GM18499 (cell line): ENCODE measurements at regions not wholly inside any gene's neighbourhood (a gene's known extent, or its start where the extent isn't known, plus 50 kb on each side); places are given as distances from the start of the nearest gene placed in this dataset.
"Not testable (repeated sequence)": the region's sequence is repeated elsewhere in the genome, so short reads cannot be mapped to it uniquely, and the experiment has no call there.

ENCODE experiments used
- ATAC-seq: cut with Tn5 transposase; IDR thresholded peaks from one replicate; pipeline ENCODE4 v1.9.1; 2021; ENCODE audit warnings: moderate number of reproducible peaks; ENCODE audit not compliant: insufficient read depth, unreplicated experiment

- ATAC-seq: no peak
Observed at GRCh38 chr17:71192848-71193247, 928.0 kb upstream of the SOX9 start.

GRCh38 chr17:71200597-71200996, 920.2 kb upstream of the SOX9 start:
- ATAC-seq: no peak

- ATAC-seq: no peak
Observed at GRCh38 chr17:71201639-71202038, 919.2 kb upstream of the SOX9 start.

GRCh38 chr17:71202449-71202848, 918.4 kb upstream of the SOX9 start:
- no peak for ATAC-seq

GRCh38 chr17:71203953-71204352, 916.9 kb upstream of the SOX9 start:
- no peak for ATAC-seq

GRCh38 chr17:71205951-71206350, 914.9 kb upstream of the SOX9 start:
- ATAC-seq: not testable (repeated sequence)

GRCh38 chr17:71208111-71208704, 912.6 kb upstream of the SOX9 start:
- ATAC-seq: no peak

- ATAC-seq: no peak
Observed at GRCh38 chr17:71213936-71214335, 906.9 kb upstream of the SOX9 start.

GRCh38 chr17:71217769-71218168, 903.1 kb upstream of the SOX9 start:
- no peak for ATAC-seq

- ATAC-seq: no peak
Observed at GRCh38 chr17:71224824-71225575, 895.8 kb upstream of the SOX9 start.

- no peak for ATAC-seq
Observed at GRCh38 chr17:71227841-71228240, 893.0 kb upstream of the SOX9 start.

- ATAC-seq: no peak
Observed at GRCh38 chr17:71229070-71229469, 891.8 kb upstream of the SOX9 start.

- ATAC-seq: no peak
Observed at GRCh38 chr17:71232801-71233559, 887.8 kb upstream of the SOX9 start.

- no peak for ATAC-seq
Observed at GRCh38 chr17:71234349-71234748, 886.5 kb upstream of the SOX9 start.

GRCh38 chr17:71237903-71238538, 882.8 kb upstream of the SOX9 start:
- ATAC-seq: no peak

- no peak for ATAC-seq
Observed at GRCh38 chr17:71247441-71248015, 873.3 kb upstream of the SOX9 start.

GRCh38 chr17:71251276-71251675, 869.5 kb upstream of the SOX9 start:
- ATAC-seq: no peak

- no peak for ATAC-seq
Observed at GRCh38 chr17:71251951-71252350, 868.9 kb upstream of the SOX9 start.

- ATAC-seq: no peak
Observed at GRCh38 chr17:71252436-71252835, 868.4 kb upstream of the SOX9 start.

GRCh38 chr17:71257096-71257495, 863.7 kb upstream of the SOX9 start:
- no peak for ATAC-seq
